HCT116 (cell line): ENCODE measurements at regions not wholly inside any gene's neighbourhood (a gene's known extent, or its start where the extent isn't known, plus 50 kb on each side); places are given as distances from the start of the nearest gene placed in this dataset.

Experiments used
- ATAC-seq: fragments of 200-7000 bp; cut with Tn5 transposase; 2 replicates; pipeline ENCODE4 v1.9.1; 2020; ENCODE audit warnings: mild to moderate bottlenecking, moderate library complexity
- BruUV-seq: library from RNA; stranded (reverse); fragments of 400-500 nt; replicated peaks from 2 replicates; lab custom pipeline; 2021; lab: Mats Ljungman, UMichigan
- CTCF ChIA-PET: fragments of 300-600 bp; sonication (Branson Sonifier 250); formaldehyde crosslinking; loops from one replicate; lab custom pipeline; 2021; ENCODE audit warnings: antibody characterized with exemption; lab: Charles Lee
- POLR2A ChIA-PET: fragments of 300-600, 350-600 bp; sonication (Branson Sonifier 250); formaldehyde crosslinking; loops from one replicate; lab custom pipeline; 2021; ENCODE audit warnings: antibody characterized with exemption; lab: Charles Lee
- RAD21 ChIA-PET, 2 experiments: fragments of 300-600 bp; sonication (Branson Sonifier 250); formaldehyde crosslinking; loops; one replicate each; lab custom pipeline; 2023; ENCODE audit warnings: low total read pairs in 2 of 2; ENCODE audit not compliant: uncharacterized antibody in 2 of 2, unreplicated experiment in 2 of 2, low non-redundant PET in 1 of 2; lab: Charles Lee
- DNase-seq: peaks from one replicate; pipeline ENCODE4 v3.0.0-alpha.2; 2010; ENCODE audit warnings: low read depth, low spot score
- H2AFZ ChIP-seq: fragments of 200-600 bp; shearing (Covaris generic), sonication (generic); 2 replicates; pipeline ENCODE4 v1.6.1; 2017; ENCODE audit warnings: low read depth, mixed run types, mixed read lengths, antibody characterized with exemption, low read length; ENCODE audit not compliant: poor library complexity, severe bottlenecking
- H3K27ac ChIP-seq: 2 replicates; pipeline ENCODE4 v1.5.1; 2012; ENCODE audit warnings: low read depth, low read length
- H3K27me3 ChIP-seq: fragments of 200-600 bp; sonication (generic); 2 replicates; pipeline ENCODE4 v1.6.1; 2016; ENCODE audit warnings: mixed run types, low read length, mixed read lengths; ENCODE audit not compliant: insufficient read depth
- H3K36me3 ChIP-seq, 2 experiments: fragments of 200-500 bp in 1 of 2; fragments of 200-600 bp in 1 of 2; sonication (Bioruptor generic) in 1 of 2; sonication (generic) in 1 of 2; 2 replicates each; pipeline versions ENCODE4 v1.5.1 to v1.6.1; 2014 to 2016; ENCODE audit warnings: low read length in 2 of 2, inconsistent platforms in 1 of 2, mixed read lengths in 1 of 2, mixed run types in 1 of 2; ENCODE audit not compliant: insufficient read depth in 2 of 2, control insufficient read depth in 1 of 2
- H3K4me1 ChIP-seq, 2 experiments: fragments of 200-600 bp in 1 of 2; sonication (generic) in 1 of 2; 2 replicates each; pipeline versions ENCODE4 v1.5.1 to v1.6.1; 2012 to 2017; ENCODE audit warnings: low read length in 2 of 2, inconsistent platforms in 1 of 2, mild to moderate bottlenecking in 1 of 2, mixed read lengths in 1 of 2, mixed run types in 1 of 2, moderate library complexity in 1 of 2; ENCODE audit not compliant: insufficient read depth in 2 of 2, control insufficient read depth in 1 of 2
- H3K4me2 ChIP-seq: fragments of 200-600 bp; sonication (generic); 2 replicates; pipeline ENCODE4 v1.6.1; 2017; ENCODE audit warnings: mixed run types, low read length, mixed read lengths
- H3K4me3 ChIP-seq, 2 experiments: fragments of 200-600 bp in 1 of 2; sonication (generic) in 1 of 2; replicated peaks in 1 of 2; 2 replicates each; pipeline ENCODE4 v1.5.1; 2011 to 2016; ENCODE audit warnings: low read length in 2 of 2, control low read depth in 1 of 2, low read depth in 1 of 2, mild to moderate bottlenecking in 1 of 2, mixed read lengths in 1 of 2, mixed run types in 1 of 2
- H3K79me2 ChIP-seq: fragments of 200-600 bp; sonication (generic); 2 replicates; pipeline ENCODE4 v1.6.1; 2017; ENCODE audit warnings: mild to moderate bottlenecking, mixed run types, low read length, moderate library complexity, mixed read lengths; ENCODE audit not compliant: insufficient read depth
- H3K9ac ChIP-seq: fragments of 200-600 bp; sonication (generic); 2 replicates; pipeline ENCODE4 v1.6.1; 2016; ENCODE audit warnings: low read length, mixed read lengths
- H3K9me2 ChIP-seq: fragments of 200-600 bp; sonication (generic), shearing (Covaris generic); 2 replicates; pipeline ENCODE4 v1.6.1; 2017; ENCODE audit warnings: mixed run types, mild to moderate bottlenecking, moderate library complexity; ENCODE audit not compliant: insufficient read depth
- H3K9me3 ChIP-seq, 2 experiments: fragments of 200-500 bp in 1 of 2; fragments of 200-600 bp in 1 of 2; sonication (Bioruptor generic) in 1 of 2; sonication (generic) in 1 of 2; 2 replicates each; pipeline ENCODE4 v1.6.1; 2014 to 2017; ENCODE audit warnings: low read length in 2 of 2, mixed read lengths in 2 of 2, inconsistent platforms in 1 of 2, low read depth in 1 of 2, mild to moderate bottlenecking in 1 of 2, mixed run types in 1 of 2, moderate library complexity in 1 of 2; ENCODE audit not compliant: control insufficient read depth in 1 of 2, insufficient read depth in 1 of 2
- H4K20me1 ChIP-seq: fragments of 200-600 bp; sonication (generic), shearing (Covaris generic); 2 replicates; pipeline ENCODE4 v1.6.1; 2017; ENCODE audit warnings: mixed run types, mild to moderate bottlenecking, moderate library complexity; ENCODE audit not compliant: insufficient read depth
- CBX3 ChIP-seq: IDR thresholded peaks from 2 replicates; pipeline ENCODE4 v1.6.1; 2012; ENCODE audit warnings: low read depth
- ELF1 ChIP-seq: IDR thresholded peaks from 2 replicates; pipeline ENCODE4 v1.6.1; 2012; ENCODE audit warnings: low read depth, borderline replicate concordance
- EZH2 ChIP-seq: fragments of 200-600 bp; sonication (generic); IDR thresholded peaks from 2 replicates; pipeline ENCODE4 v1.6.1; 2017; ENCODE audit warnings: antibody characterized with exemption, mixed run types
- EZH2phosphoT487 ChIP-seq: fragments of 200-600 bp; IDR thresholded peaks from 2 replicates; pipeline ENCODE4 v1.6.1; 2018; ENCODE audit warnings: antibody characterized with exemption, borderline replicate concordance
- FOSL1 ChIP-seq: IDR thresholded peaks from 2 replicates; pipeline ENCODE4 v1.6.1; 2012; ENCODE audit warnings: low read depth
- POLR2A ChIP-seq: IDR thresholded peaks from 2 replicates; pipeline ENCODE4 v1.7.0; 2011; ENCODE audit warnings: borderline replicate concordance; ENCODE audit not compliant: insufficient read depth, insufficient read length; ENCODE audit errors: extremely low read depth
- POLR2AphosphoS5 ChIP-seq: IDR thresholded peaks from 2 replicates; pipeline ENCODE4 v1.6.1; 2011; ENCODE audit warnings: mild to moderate bottlenecking, low read depth, low read length, moderate library complexity
- REST ChIP-seq: IDR thresholded peaks from 2 replicates; pipeline ENCODE4 v1.6.1; 2012; ENCODE audit warnings: low read depth
- SIN3A ChIP-seq: IDR thresholded peaks from 2 replicates; pipeline ENCODE4 v1.6.1; 2012; ENCODE audit warnings: low read depth
- SRF ChIP-seq: IDR thresholded peaks from 2 replicates; pipeline ENCODE4 v1.6.1; 2012; ENCODE audit warnings: low read depth
- YY1 ChIP-seq: IDR thresholded peaks from 2 replicates; pipeline ENCODE4 v1.6.1; 2011; ENCODE audit warnings: low read length, low read depth, moderate library complexity, mild to moderate bottlenecking; ENCODE audit not compliant: insufficient replicate concordance; ENCODE audit errors: extremely low read depth
- ZNF274 ChIP-seq: fragments of 200-500 bp; sonication (Bioruptor generic); IDR thresholded peaks from 2 replicates; pipeline ENCODE4 v1.6.1; 2014; ENCODE audit warnings: mild to moderate bottlenecking, low read depth, low read length, inconsistent platforms
- intact Hi-C: fragments of 100-400 bp; cut with micrococcal nuclease; formaldehyde crosslinking; loops from 2 replicates; pipeline ENCODE4 v1.10.0; 2022
- TF ChIP-seq, protein P1 (sequence below): IDR thresholded peaks from 2 replicates; pipeline ENCODE4 v1.6.1; 2011; ENCODE audit warnings: mild to moderate bottlenecking, low read length, moderate library complexity; ENCODE audit not compliant: insufficient replicate concordance; ENCODE audit errors: extremely low read depth

GRCh38 chr7:63046612-63047011 lies 952.0 kb upstream of the ZNF722 start:
- RAD21 ChIA-PET = no interaction called here
- H3K27me3 ChIP-seq = no peaks in the 10 kb centered on the region
- H3K27ac ChIP-seq = no peak overlapping the region
- no peak for ATAC-seq
- H3K4me3 ChIP-seq = no peak overlapping the region
- H3K9me3 ChIP-seq = peaks cover 0 to 35% of the 10 kb centered on the region in 2 experiments; a peak in 2 of 4 replicates
- H3K79me2 ChIP-seq = no peaks in the 10 kb centered on the region
- DNase-seq = no peak
- H3K4me2 ChIP-seq = no peak overlapping the region
- intact Hi-C loops = no loop called here
- CTCF ChIA-PET = no interaction called here
- no peaks in the 10 kb centered on the region for H3K4me1 ChIP-seq
- BruUV-seq = no TSS peak
- TF ChIP-seq POLR2AphosphoS5 = no peak
- TF ChIP-seq ELF1 = no peak
- TF ChIP-seq CBX3 = no peak
- H3K9ac ChIP-seq = no peak overlapping the region
- H2AFZ ChIP-seq = no peak overlapping the region
- no peaks in the 10 kb centered on the region for H4K20me1 ChIP-seq
- H3K9me2 ChIP-seq = no peaks in the 10 kb centered on the region
- no peaks in the 10 kb centered on the region for H3K36me3 ChIP-seq
- POLR2A ChIA-PET = no interaction called here

DNA sequence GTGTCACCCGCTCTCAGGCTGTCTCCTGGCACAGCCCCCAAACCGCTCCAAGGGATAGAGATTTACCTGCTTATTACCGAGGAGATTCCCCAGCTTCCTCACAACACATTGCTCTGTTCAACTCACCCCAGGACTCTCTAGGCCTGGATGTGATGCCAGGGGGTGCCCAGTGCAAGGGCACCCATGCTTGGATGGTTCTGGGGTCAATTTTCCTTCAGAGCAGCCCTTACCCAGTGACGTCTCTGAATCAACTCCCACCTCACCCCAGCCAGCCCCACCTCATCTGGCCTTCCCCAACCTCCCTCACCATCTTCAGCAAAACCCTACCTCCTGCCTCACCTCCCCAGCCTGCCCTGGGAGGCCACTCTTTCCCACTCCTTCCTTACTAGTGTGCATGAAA lies 951.6 kb upstream of the ZNF722 start:
- H3K9ac ChIP-seq = no peak overlapping the region
- no peaks in the 10 kb centered on the region for H4K20me1 ChIP-seq
- no peak for TF ChIP-seq REST
- no peak for TF ChIP-seq EZH2phosphoT487
- TF ChIP-seq, protein P1, sequence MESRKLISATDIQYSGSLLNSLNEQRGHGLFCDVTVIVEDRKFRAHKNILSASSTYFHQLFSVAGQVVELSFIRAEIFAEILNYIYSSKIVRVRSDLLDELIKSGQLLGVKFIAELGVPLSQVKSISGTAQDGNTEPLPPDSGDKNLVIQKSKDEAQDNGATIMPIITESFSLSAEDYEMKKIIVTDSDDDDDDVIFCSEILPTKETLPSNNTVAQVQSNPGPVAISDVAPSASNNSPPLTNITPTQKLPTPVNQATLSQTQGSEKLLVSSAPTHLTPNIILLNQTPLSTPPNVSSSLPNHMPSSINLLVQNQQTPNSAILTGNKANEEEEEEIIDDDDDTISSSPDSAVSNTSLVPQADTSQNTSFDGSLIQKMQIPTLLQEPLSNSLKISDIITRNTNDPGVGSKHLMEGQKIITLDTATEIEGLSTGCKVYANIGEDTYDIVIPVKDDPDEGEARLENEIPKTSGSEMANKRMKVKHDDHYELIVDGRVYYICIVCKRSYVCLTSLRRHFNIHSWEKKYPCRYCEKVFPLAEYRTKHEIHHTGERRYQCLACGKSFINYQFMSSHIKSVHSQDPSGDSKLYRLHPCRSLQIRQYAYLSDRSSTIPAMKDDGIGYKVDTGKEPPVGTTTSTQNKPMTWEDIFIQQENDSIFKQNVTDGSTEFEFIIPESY = no peak
- no peak for TF ChIP-seq CBX3
- TF ChIP-seq SIN3A = no peak
- TF ChIP-seq EZH2 = no peak
- TF ChIP-seq FOSL1 = no peak
- TF ChIP-seq ZNF274 = no peak
- TF ChIP-seq SRF = no peak
- no peak for TF ChIP-seq YY1
- TF ChIP-seq POLR2A = no peak
- TF ChIP-seq, all 23 proteins: peak for 0
- Histone ChIP-seq H3K36me3 (no peaks in the 10 kb centered on the region), H3K4me3 (no peak overlapping the region), H3K27ac (no peak overlapping the region), H3K79me2 (no peaks in the 10 kb centered on the region), H3K9me2 (no peaks in the 10 kb centered on the region), H3K4me1 (no peaks in the 10 kb centered on the region), H2AFZ (no peak overlapping the region), H3K27me3 (no peaks in the 10 kb centered on the region), H3K4me2 (no peak overlapping the region), H3K9me3 (peaks cover 0 to 35% of the 10 kb centered on the region in 2 experiments; a peak in 2 of 4 replicates)
- no peak for ATAC-seq
- ChIA-PET RAD21 (no interaction called here), CTCF (no interaction called here), POLR2A (no interaction called here)
- DNase-seq = no peak
- BruUV-seq = no TSS peak
- intact Hi-C loops = no loop called here
